HepG2 (cell line): ENCODE measurements at regions not wholly inside any gene's neighbourhood (a gene's known extent, or its start where the extent isn't known, plus 50 kb on each side); places are given as distances from the start of the nearest gene placed in this dataset.

Source experiments
- ATAC-seq: fragments of 200-7000 bp; cut with Tn5 transposase; 3 replicates; pipeline ENCODE4 v1.9.1; 2020; ENCODE audit warnings: mild to moderate bottlenecking, moderate library complexity
- BruUV-seq: library from RNA; stranded (reverse); fragments of 400-500 nt; replicated peaks from 2 replicates; lab custom pipeline; 2021; lab: Mats Ljungman, UMichigan
- CTCF ChIA-PET: fragments of 300-600 bp; formaldehyde crosslinking; extraction: SDS; loops from one replicate; lab custom pipeline; 2021; ENCODE audit warnings: low total read pairs, inconsistent platforms, low intra/inter-chr PET ratio; lab: Yijun Ruan, JAX
- POLR2A ChIA-PET: fragments of 350-600 bp; sonication (Branson Sonifier 250); formaldehyde crosslinking; loops from one replicate; lab custom pipeline; 2020; ENCODE audit warnings: antibody characterized with exemption, inconsistent platforms; lab: Yijun Ruan, JAX
- DNase-seq: peaks from one replicate; pipeline ENCODE4 v3.0.0-alpha.2; 2015; ENCODE audit warnings: low spot score
- FAIRE-seq: peaks from 3 replicates; lab custom pipeline; 2011; peaks lifted over from hg19 to GRCh38; lab: Jason Lieb, UNC
- H2AFZ ChIP-seq: one replicate; pipeline ENCODE4 v1.6.1; 2011; ENCODE audit warnings: low read length, inconsistent platforms
- H3K27ac ChIP-seq: fragments of 300-600 bp; 3 replicates; pipeline ENCODE4 v1.8.0; 2011; ENCODE audit warnings: mixed run types, mild to moderate bottlenecking, mixed read lengths, low read length, inconsistent platforms; ENCODE audit not compliant: insufficient read depth; ENCODE audit errors: extremely low read length
- H3K27me3 ChIP-seq, 2 experiments: fragments of 200-600 bp in 1 of 2; 2 replicates in 1 of 2; 3 replicates in 1 of 2; pipeline versions ENCODE4 v1.6.0 to v1.8.0; 2011; ENCODE audit warnings: low read length in 2 of 2, mild to moderate bottlenecking in 2 of 2, moderate library complexity in 2 of 2, inconsistent platforms in 1 of 2; ENCODE audit not compliant: insufficient read depth in 2 of 2, control insufficient read depth in 1 of 2
- H3K36me3 ChIP-seq, 2 experiments: fragments of 200-600 bp in 1 of 2; replicated peaks in 1 of 2; 2 replicates in 1 of 2; 3 replicates in 1 of 2; pipeline versions ENCODE4 v1.5.1 to v1.8.0; 2011; ENCODE audit warnings: low read length in 2 of 2, inconsistent platforms in 1 of 2; ENCODE audit not compliant: insufficient read depth in 2 of 2, control insufficient read depth in 1 of 2
- H3K4me1 ChIP-seq: 2 replicates; pipeline ENCODE4 v1.5.1; 2012; ENCODE audit warnings: low read length, inconsistent platforms; ENCODE audit not compliant: insufficient read depth
- H3K4me2 ChIP-seq: 2 replicates; pipeline ENCODE4 v1.6.0; 2011; ENCODE audit warnings: low read depth, low read length, inconsistent platforms
- H3K4me3 ChIP-seq, 3 experiments: fragments of 200-600 bp in 1 of 3; sonication (generic), shearing (Covaris generic) in 1 of 3; replicated peaks in 1 of 3; 2 replicates each; pipeline ENCODE4 v1.5.1; 2011 to 2016; ENCODE audit warnings: low read length in 3 of 3, inconsistent platforms in 2 of 3, low read depth in 2 of 3, mild to moderate bottlenecking in 2 of 3, control low read depth in 1 of 3, mixed read lengths in 1 of 3; ENCODE audit not compliant: insufficient read depth in 1 of 3
- H3K79me2 ChIP-seq: one replicate; pipeline ENCODE4 v1.6.1; 2011; ENCODE audit warnings: low read length, inconsistent platforms; ENCODE audit not compliant: insufficient read depth
- H3K9ac ChIP-seq: 2 replicates; pipeline ENCODE4 v1.6.0; 2011; ENCODE audit warnings: mild to moderate bottlenecking, low read depth, low read length, inconsistent platforms; ENCODE audit not compliant: insufficient read depth
- H3K9me3 ChIP-seq: 2 replicates; pipeline ENCODE4 v1.5.1; 2012; ENCODE audit warnings: mild to moderate bottlenecking, low read length
- H4K20me1 ChIP-seq: 2 replicates; pipeline ENCODE4 v1.6.0; 2011; ENCODE audit warnings: inconsistent platforms, mild to moderate bottlenecking, low read length, moderate library complexity; ENCODE audit not compliant: insufficient read depth
- ATF1 ChIP-seq: IDR thresholded peaks from 2 replicates; pipeline ENCODE4 v1.6.1; 2016; ENCODE audit warnings: mild to moderate bottlenecking, control low read depth
- DNMT1 ChIP-seq: sonication (generic); formaldehyde crosslinking; IDR thresholded peaks from 2 replicates; pipeline ENCODE4 v1.5.1; 2020; ENCODE audit warnings: mild to moderate bottlenecking, missing genetic modification reagents
- HNRNPL ChIP-seq: fragments of 200-400 bp; formaldehyde crosslinking; IDR thresholded peaks from 2 replicates; pipeline ENCODE4 v1.6.1; 2017; ENCODE audit warnings: mild to moderate bottlenecking, low read depth, low read length
- KDM4B ChIP-seq: sonication (generic); formaldehyde crosslinking; IDR thresholded peaks from 2 replicates; pipeline ENCODE4 v1.4.0; 2020; ENCODE audit warnings: missing genetic modification reagents
- MIER2 ChIP-seq: IDR thresholded peaks from 2 replicates; pipeline ENCODE4 v1.6.1; 2016; ENCODE audit warnings: missing biosample characterization, missing genetic modification reagents
- NFRKB ChIP-seq: fragments of 450-650 bp; IDR thresholded peaks from 2 replicates; pipeline ENCODE4 v1.6.1; 2017
- NPAS2 ChIP-seq: sonication (generic); formaldehyde crosslinking; IDR thresholded peaks from 2 replicates; pipeline ENCODE4 v1.8.0; 2022; ENCODE audit warnings: mild to moderate bottlenecking, missing genetic modification reagents, borderline replicate concordance
- SMAD1 ChIP-seq: sonication (generic); formaldehyde crosslinking; IDR thresholded peaks from 2 replicates; pipeline ENCODE4 v1.4.0; 2020; ENCODE audit warnings: missing genetic modification reagents, low read depth, mild to moderate bottlenecking, borderline replicate concordance
- SMYD3 ChIP-seq: sonication (generic); formaldehyde crosslinking; IDR thresholded peaks from 2 replicates; pipeline ENCODE4 v1.8.1; 2023; ENCODE audit warnings: mild to moderate bottlenecking, missing genetic modification reagents
- ZNF670 ChIP-seq: sonication (generic); formaldehyde crosslinking; IDR thresholded peaks from 2 replicates; pipeline ENCODE4 v1.8.0; 2022; ENCODE audit warnings: mild to moderate bottlenecking, missing genetic modification reagents, borderline replicate concordance
- ZNF83 ChIP-seq: sonication (generic); formaldehyde crosslinking; IDR thresholded peaks from 2 replicates; pipeline ENCODE4 v1.4.0; 2020; ENCODE audit warnings: missing genetic modification reagents, mild to moderate bottlenecking, borderline replicate concordance
- ZNF839 ChIP-seq: sonication (generic); formaldehyde crosslinking; IDR thresholded peaks from 2 replicates; pipeline ENCODE4 v1.4.0; 2020; ENCODE audit warnings: missing genetic modification reagents, mild to moderate bottlenecking, borderline replicate concordance
- ZZZ3 ChIP-seq: sonication (generic); formaldehyde crosslinking; IDR thresholded peaks from 2 replicates; pipeline ENCODE4 v1.4.0; 2020; ENCODE audit warnings: missing genetic modification reagents, mild to moderate bottlenecking, borderline replicate concordance
- WGBS: methylation state at CpG from one replicate; pipeline ENCODE4 v1.1.6; 2017; ENCODE audit warnings: low lambda C conversion rate; 5-methylcytosine and 5-hydroxymethylcytosine counted together
- in situ Hi-C: cut with HindIII; loops from 2 replicates; pipeline ENCODE4 v1.10.0; 2017; ENCODE audit warnings: low pct_unique_long_range_greater_than_20kb; ENCODE audit not compliant: extremely low pct_ligation_motif_present
- intact Hi-C: fragments of 100-400 bp; cut with micrococcal nuclease; formaldehyde crosslinking; loops from one replicate; pipeline ENCODE4 v1.10.0; 2022; ENCODE audit not compliant: unreplicated experiment
- TF ChIP-seq, protein P1 (sequence below): sonication (generic); formaldehyde crosslinking; IDR thresholded peaks from 2 replicates; pipeline ENCODE4 v1.8.0; 2022; ENCODE audit warnings: mild to moderate bottlenecking, missing genetic modification reagents, moderate library complexity
- TF ChIP-seq, protein P2 (sequence below): sonication (generic); formaldehyde crosslinking; IDR thresholded peaks from 2 replicates; pipeline ENCODE4 v1.8.1; 2023; ENCODE audit warnings: mild to moderate bottlenecking, missing genetic modification reagents
- TF ChIP-seq, protein P3 (sequence below): sonication (generic); formaldehyde crosslinking; conservative IDR thresholded peaks from 2 replicates; pipeline ENCODE4 v1.8.1; 2023; ENCODE audit warnings: missing genetic modification reagents

DNA sequence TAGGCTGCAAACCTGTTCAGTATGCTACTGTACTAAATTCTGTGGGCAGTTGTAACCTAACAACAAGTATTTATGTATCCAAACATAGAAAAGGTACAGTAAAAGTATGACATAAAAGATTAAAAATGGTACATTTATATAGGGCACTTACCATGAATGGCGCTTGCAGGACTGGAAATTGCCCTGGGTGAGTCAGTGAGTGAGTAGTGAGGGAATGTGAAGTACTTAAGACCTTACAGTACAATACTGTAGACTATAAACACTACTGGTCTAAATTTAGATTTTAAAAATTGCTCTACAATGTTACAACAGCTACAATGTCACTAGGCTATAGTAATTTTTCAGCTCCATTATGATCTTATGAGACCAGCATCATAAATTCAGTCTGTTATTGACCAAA is 146.0 kb upstream of the GNAI1 start:
- H3K4me3 ChIP-seq: no peak overlapping the region
- H3K27me3 ChIP-seq: no peaks in the 10 kb centered on the region
- no peaks in the 10 kb centered on the region for H3K36me3 ChIP-seq
- in situ Hi-C loops (no loop called here), intact Hi-C loops (no loop called here)
- DNase-seq (no peak), ATAC-seq (no peak), FAIRE-seq (no peak)
- no peak overlapping the region for H2AFZ ChIP-seq
- BruUV-seq: no TSS peak
- H3K4me1 ChIP-seq: no peaks in the 10 kb centered on the region
- WGBS: 0% methylated on average over 1 of the region's 1 CpG
- no peak overlapping the region for H3K27ac ChIP-seq
- no peaks in the 10 kb centered on the region for H4K20me1 ChIP-seq
- ChIA-PET CTCF (no interaction called here), POLR2A (no interaction called here)
- H3K4me2 ChIP-seq: no peak overlapping the region
- H3K79me2 ChIP-seq: no peaks in the 10 kb centered on the region
- no peaks in the 10 kb centered on the region for H3K9me3 ChIP-seq
- no peak overlapping the region for H3K9ac ChIP-seq
- TF ChIP-seq ZNF83 (CRISPR knock-in tag) (no peak), ZNF670 (CRISPR knock-in tag) (no peak), HNRNPL (no peak), SMYD3 (CRISPR knock-in tag) (no peak), NPAS2 (CRISPR knock-in tag) (no peak), NFRKB (no peak), DNMT1 (CRISPR knock-in tag) (no peak), MIER2 (CRISPR knock-in tag) (no peak), ATF1 (CRISPR knock-in tag) (no peak), SMAD1 (CRISPR knock-in tag) (no peak), ZNF839 (CRISPR knock-in tag) (no peak), ZZZ3 (CRISPR knock-in tag) (no peak), KDM4B (no peak)
- TF ChIP-seq, protein P1, sequence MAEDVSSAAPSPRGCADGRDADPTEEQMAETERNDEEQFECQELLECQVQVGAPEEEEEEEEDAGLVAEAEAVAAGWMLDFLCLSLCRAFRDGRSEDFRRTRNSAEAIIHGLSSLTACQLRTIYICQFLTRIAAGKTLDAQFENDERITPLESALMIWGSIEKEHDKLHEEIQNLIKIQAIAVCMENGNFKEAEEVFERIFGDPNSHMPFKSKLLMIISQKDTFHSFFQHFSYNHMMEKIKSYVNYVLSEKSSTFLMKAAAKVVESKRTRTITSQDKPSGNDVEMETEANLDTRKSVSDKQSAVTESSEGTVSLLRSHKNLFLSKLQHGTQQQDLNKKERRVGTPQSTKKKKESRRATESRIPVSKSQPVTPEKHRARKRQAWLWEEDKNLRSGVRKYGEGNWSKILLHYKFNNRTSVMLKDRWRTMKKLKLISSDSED (CRISPR knock-in tag): no peak
- TF ChIP-seq, protein P2, sequence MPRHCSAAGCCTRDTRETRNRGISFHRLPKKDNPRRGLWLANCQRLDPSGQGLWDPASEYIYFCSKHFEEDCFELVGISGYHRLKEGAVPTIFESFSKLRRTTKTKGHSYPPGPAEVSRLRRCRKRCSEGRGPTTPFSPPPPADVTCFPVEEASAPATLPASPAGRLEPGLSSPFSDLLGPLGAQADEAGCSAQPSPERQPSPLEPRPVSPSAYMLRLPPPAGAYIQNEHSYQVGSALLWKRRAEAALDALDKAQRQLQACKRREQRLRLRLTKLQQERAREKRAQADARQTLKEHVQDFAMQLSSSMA (CRISPR knock-in tag): no peak
- TF ChIP-seq, protein P3, sequence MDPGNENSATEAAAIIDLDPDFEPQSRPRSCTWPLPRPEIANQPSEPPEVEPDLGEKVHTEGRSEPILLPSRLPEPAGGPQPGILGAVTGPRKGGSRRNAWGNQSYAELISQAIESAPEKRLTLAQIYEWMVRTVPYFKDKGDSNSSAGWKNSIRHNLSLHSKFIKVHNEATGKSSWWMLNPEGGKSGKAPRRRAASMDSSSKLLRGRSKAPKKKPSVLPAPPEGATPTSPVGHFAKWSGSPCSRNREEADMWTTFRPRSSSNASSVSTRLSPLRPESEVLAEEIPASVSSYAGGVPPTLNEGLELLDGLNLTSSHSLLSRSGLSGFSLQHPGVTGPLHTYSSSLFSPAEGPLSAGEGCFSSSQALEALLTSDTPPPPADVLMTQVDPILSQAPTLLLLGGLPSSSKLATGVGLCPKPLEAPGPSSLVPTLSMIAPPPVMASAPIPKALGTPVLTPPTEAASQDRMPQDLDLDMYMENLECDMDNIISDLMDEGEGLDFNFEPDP: no peak
